Stomach (tissue), 8 donors: ENCODE measurements at regions not wholly inside any gene's neighbourhood (a gene's known extent, or its start where the extent isn't known, plus 50 kb on each side); places are given as distances from the start of the nearest gene placed in this dataset.
"Not testable (repeated sequence)": the region's sequence is repeated elsewhere in the genome, so short reads cannot be mapped to it uniquely, and the experiment has no call there.

Source experiments
- DNase-seq, 2 donors: peaks; one replicate each; pipeline versions ENCODE4 v3.0.0 to v3.0.0-alpha.2; 2013 to 2019
- H3K27ac ChIP-seq, 5 donors: fragments of 200-600 bp in 4 of 5; sonication (generic) in 4 of 5; one replicate each; pipeline ENCODE4 v1.5.1; 2013 to 2019; ENCODE audit warnings: mild to moderate bottlenecking in 1 of 5, moderate library complexity in 1 of 5
- H3K27me3 ChIP-seq, 3 donors: fragments of 200-600 bp; sonication (generic); one replicate each; pipeline ENCODE4 v1.5.1; 2017 to 2019; ENCODE audit warnings: mixed run types in 1 of 3
- H3K36me3 ChIP-seq, 4 donors: fragments of 200-600 bp; sonication (generic); 1 replicate in 3 of 4; 2 replicates in 1 of 4; pipeline ENCODE4 v1.5.1; 2016 to 2019
- H3K4me1 ChIP-seq, 4 donors: fragments of 200-600 bp; sonication (generic); one replicate each; pipeline ENCODE4 v1.5.1; 2016 to 2019
- H3K4me3 ChIP-seq, 4 donors: fragments of 200-600 bp; sonication (generic) in 3 of 4; one replicate each; pipeline ENCODE4 v1.5.1; 2016 to 2019; ENCODE audit warnings: mild to moderate bottlenecking in 1 of 4
- H3K9me3 ChIP-seq, 4 donors: fragments of 200-600 bp; sonication (generic); one replicate each; pipeline ENCODE4 v1.5.1; 2016 to 2019
- EP300 ChIP-seq: sonication (generic); formaldehyde crosslinking; IDR thresholded peaks from one replicate; pipeline ENCODE4 v1.6.1; 2017; ENCODE audit warnings: antibody characterized with exemption
- POLR2A ChIP-seq, 4 donors: fragments of 450-650 bp; IDR thresholded peaks; one replicate each; pipeline ENCODE4 v1.6.1; 2016; ENCODE audit warnings: antibody characterized with exemption in 4 of 4, control low read depth in 2 of 4, mild to moderate bottlenecking in 1 of 4, moderate library complexity in 1 of 4
- POLR2AphosphoS5 ChIP-seq, 3 donors: sonication (generic); formaldehyde crosslinking; IDR thresholded peaks; one replicate each; pipeline ENCODE4 v1.6.1; 2016; ENCODE audit warnings: antibody characterized with exemption in 3 of 3
- WGBS, 5 donors: extraction: QIAGEN DNeasy Blood & Tissue Kit in 3 of 5; methylation state at CpG; one replicate each; pipeline versions ENCODE4 v1.1.5 to v1.1.7; 2013 to 2018; 5-methylcytosine and 5-hydroxymethylcytosine counted together
- intact Hi-C: fragments of 100-400 bp; cut with DNase I; formaldehyde crosslinking; loops from one replicate; pipeline ENCODE4 v1.15.1; 2023; ENCODE audit warnings: low total_unique reads
- TF ChIP-seq, protein P1 (sequence below), 7 experiments: fragments of 450-650 bp in 4 of 7; fragments of 200-600 bp in 3 of 7; sonication (generic) in 3 of 7; IDR thresholded peaks; one replicate each; pipeline ENCODE4 v1.5.1; 2016 to 2019; ENCODE audit warnings: antibody characterized with exemption in 7 of 7, control low read depth in 2 of 7, mild to moderate bottlenecking in 1 of 7
- donor health status: healthy with polysubstance abuse.
- donor health status: Bipolar disorder and iron deficiency.
- donor health status: healthy.

DNA sequence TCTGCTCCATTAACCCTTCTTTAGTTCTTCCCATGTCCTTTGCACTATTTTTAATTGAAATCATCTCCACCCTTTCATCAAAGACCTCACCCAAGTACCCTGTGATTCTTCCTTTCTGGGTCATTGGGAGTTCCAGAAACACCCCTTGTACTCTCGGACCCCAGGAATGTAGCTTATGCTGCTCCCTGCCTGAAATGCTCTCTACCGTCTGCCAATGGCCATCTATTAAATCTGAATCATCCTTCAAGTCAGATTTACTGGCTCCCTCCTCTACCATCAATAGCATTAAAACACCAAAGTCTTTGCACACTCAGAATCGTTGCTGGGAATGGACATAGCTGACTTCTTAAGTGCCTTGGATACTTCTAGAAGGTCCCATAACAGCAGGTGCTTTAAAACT lies 73.2 kb upstream of the GADD45A start:
- DNase-seq, result no peak
- no peaks in the 10 kb centered on the region for H3K9me3 ChIP-seq
- H3K27me3 ChIP-seq, result no peaks in the 10 kb centered on the region
- no peak overlapping the region for H3K4me3 ChIP-seq
- 63 to 78% (median 67%) methylated on average over 3 of the region's 3 CpGs for WGBS, 5 donors
- TF ChIP-seq POLR2A (IDR thresholded peaks at IDR 0.05), result no peak
- TF ChIP-seq, protein P1, sequence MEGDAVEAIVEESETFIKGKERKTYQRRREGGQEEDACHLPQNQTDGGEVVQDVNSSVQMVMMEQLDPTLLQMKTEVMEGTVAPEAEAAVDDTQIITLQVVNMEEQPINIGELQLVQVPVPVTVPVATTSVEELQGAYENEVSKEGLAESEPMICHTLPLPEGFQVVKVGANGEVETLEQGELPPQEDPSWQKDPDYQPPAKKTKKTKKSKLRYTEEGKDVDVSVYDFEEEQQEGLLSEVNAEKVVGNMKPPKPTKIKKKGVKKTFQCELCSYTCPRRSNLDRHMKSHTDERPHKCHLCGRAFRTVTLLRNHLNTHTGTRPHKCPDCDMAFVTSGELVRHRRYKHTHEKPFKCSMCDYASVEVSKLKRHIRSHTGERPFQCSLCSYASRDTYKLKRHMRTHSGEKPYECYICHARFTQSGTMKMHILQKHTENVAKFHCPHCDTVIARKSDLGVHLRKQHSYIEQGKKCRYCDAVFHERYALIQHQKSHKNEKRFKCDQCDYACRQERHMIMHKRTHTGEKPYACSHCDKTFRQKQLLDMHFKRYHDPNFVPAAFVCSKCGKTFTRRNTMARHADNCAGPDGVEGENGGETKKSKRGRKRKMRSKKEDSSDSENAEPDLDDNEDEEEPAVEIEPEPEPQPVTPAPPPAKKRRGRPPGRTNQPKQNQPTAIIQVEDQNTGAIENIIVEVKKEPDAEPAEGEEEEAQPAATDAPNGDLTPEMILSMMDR (IDR thresholded peaks at IDR 0.05), result no peak
- no peak for TF ChIP-seq POLR2AphosphoS5 (IDR thresholded peaks at IDR 0.05)
- TF ChIP-seq EP300, result no peak
- no peak overlapping the region for H3K27ac ChIP-seq
- H3K4me1 ChIP-seq, result peaks cover 0 to 11% (median 2%) of the 10 kb centered on the region in 4 donors
- H3K36me3 ChIP-seq, result no peaks in the 10 kb centered on the region
- intact Hi-C loops, result no loop called here

DNA sequence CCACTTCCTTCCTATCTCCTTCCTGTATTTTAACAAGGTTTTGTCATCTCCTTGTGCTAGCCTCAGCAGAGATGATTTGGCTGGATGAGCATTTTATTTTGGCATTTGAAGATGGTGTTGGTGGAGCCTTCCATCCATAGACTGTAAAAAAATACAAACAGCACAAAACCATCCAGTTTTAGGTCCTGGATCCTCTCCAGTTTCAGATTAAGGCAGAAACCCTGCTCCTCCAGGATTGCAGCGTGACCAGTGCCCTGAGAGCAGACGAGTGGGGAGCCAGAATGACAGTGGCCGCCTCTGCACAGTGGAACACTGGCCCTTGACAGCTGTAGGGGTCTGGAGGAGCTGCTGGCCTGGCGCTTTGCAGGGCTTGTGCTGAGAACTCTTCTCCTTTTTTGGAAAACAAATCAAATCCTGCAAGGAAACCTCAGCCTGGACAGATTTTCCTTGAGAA lies 72.2 kb upstream of the GADD45A start:
- intact Hi-C loops, result no loop called here
- peaks cover 0 to 11% (median 3%) of the 10 kb centered on the region in 4 donors for H3K4me1 ChIP-seq
- H3K9me3 ChIP-seq, result no peaks in the 10 kb centered on the region
- peak in 1 of 2 donors; percentile 27 for DNase-seq
- H3K4me3 ChIP-seq, result no peak overlapping the region
- H3K27ac ChIP-seq, result peak overlapping the region in 2 of 5 donors; percentile 50 to 55
- TF ChIP-seq POLR2AphosphoS5 (IDR thresholded peaks at IDR 0.05), result no peak
- no peaks in the 10 kb centered on the region for H3K36me3 ChIP-seq
- H3K27me3 ChIP-seq, result no peaks in the 10 kb centered on the region
- 69 to 81% (median 76%) methylated on average over 4 of the region's 4 CpGs for WGBS, 5 donors

DNA sequence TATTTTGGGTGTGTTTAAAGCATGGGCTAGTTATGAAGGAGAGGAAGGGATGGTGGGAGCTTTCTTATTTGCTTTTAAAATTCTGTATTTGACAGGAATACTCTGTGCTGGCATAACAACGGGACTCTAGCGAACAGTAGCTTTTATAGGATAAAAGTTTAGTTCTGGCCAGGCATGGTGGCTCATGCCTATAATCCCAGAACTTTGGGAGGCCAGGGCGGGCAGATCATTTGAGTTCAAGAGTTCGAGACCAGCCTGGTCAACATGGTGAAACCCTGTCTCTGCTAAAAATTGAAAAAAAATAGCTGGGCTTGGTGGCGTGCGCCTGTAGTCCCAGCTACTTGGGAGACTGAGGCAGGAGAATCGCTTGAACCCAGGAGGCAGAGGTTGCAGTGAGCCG lies 71.5 kb upstream of the GADD45A start:
- Histone ChIP-seq H3K27ac (peak overlapping the region in 3 of 5 donors; percentile 15 to 55 (median 50)), H3K4me1 (peaks cover 4 to 17% (median 9%) of the 10 kb centered on the region in 4 donors)
- H3K9me3 ChIP-seq, H3K27me3 ChIP-seq, intact Hi-C loops, H3K36me3 ChIP-seq, H3K4me3 ChIP-seq, DNase-seq: not testable (repeated sequence)
- WGBS, 5 donors, result 87 to 96% (median 92%) methylated on average over 8 of the region's 8 CpGs

DNA sequence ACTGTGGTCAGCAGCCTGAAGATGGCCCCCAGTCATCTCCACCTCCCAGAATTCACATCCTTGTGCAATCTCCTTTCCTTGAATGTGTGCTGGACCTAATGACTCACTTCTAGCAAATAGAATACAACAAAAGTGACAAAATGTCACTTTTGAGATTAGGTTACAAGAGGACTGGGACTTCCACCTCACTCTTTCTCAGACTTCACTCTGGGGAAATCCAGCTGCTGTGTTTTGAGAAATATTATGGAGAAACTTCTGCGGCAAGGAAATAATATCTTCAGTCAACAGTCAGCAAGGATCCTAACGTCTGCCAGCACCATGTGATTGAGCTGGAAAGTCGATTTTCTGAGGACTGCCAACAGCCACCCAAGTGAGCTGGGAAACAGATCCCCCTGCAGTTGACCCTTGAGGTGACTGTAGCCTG lies 70.5 kb upstream of the GADD45A start:
- intact Hi-C loops, result no loop called here
- Histone ChIP-seq H3K9me3 (no peaks in the 10 kb centered on the region), H3K27ac (peak overlapping the region in 1 of 5 donors; percentile 50), H3K36me3 (no peaks in the 10 kb centered on the region), H3K27me3 (no peaks in the 10 kb centered on the region), H3K4me3 (no peak overlapping the region), H3K4me1 (peaks cover 6 to 23% (median 14%) of the 10 kb centered on the region in 4 donors)
- DNase-seq, result no peak
- 30 to 55% (median 46%) methylated on average over 3 of the region's 3 CpGs for WGBS, 5 donors
- no peak for TF ChIP-seq EP300
- peak in 1 of 3 donors; percentile 35 for TF ChIP-seq POLR2AphosphoS5 (IDR thresholded peaks at IDR 0.05)
- TF ChIP-seq, protein P1 (IDR thresholded peaks at IDR 0.05), result no peak
- TF ChIP-seq POLR2A (IDR thresholded peaks at IDR 0.05), result no peak

DNA sequence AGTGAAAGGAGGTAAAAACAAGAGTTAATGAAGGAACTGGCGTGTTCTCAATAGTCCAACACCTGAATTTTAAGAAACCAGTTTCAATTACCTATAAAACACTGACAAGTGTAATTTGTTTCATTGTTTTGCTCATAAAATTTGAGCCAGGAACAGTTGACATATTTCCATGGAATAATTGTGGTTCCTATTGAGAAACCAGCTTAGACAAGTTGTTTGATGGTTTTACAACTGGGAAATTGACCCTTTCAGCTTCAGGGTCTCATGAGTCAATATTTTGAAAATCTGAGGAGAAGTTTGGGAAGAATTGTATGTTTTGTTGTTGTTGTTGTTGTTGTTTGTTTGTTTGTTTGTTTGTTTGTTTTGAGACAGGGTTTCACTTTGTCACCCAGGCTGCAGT lies 69.1 kb upstream of the GADD45A start:
- TF ChIP-seq, protein P1 (IDR thresholded peaks at IDR 0.05), result no peak
- TF ChIP-seq POLR2AphosphoS5 (IDR thresholded peaks at IDR 0.05) (no peak), POLR2A (IDR thresholded peaks at IDR 0.05) (no peak), EP300 (no peak)
- no peak for DNase-seq
- Histone ChIP-seq H3K27ac (no peak overlapping the region), H3K27me3 (no peaks in the 10 kb centered on the region), H3K9me3 (no peaks in the 10 kb centered on the region), H3K4me1 (peaks cover 6 to 23% (median 14%) of the 10 kb centered on the region in 4 donors), H3K36me3 (no peaks in the 10 kb centered on the region), H3K4me3 (no peak overlapping the region)
- intact Hi-C loops, result no loop called here
- WGBS, 5 donors, result 94 to 97% (median 96%) methylated on average over 1 of the region's 1 CpG
